GM10248 (cell line): ENCODE measurements at regions not wholly inside any gene's neighbourhood (a gene's known extent, or its start where the extent isn't known, plus 50 kb on each side); places are given as distances from the start of the nearest gene placed in this dataset.

ENCODE experiments used
- CTCF ChIA-PET: fragments of 300-600 bp; sonication (Branson Sonifier 250); formaldehyde crosslinking; extraction: SDS; loops from one replicate; lab custom pipeline; 2021; ENCODE audit warnings: antibody characterized with exemption; lab: Yijun Ruan, JAX
- POLR2A ChIA-PET: fragments of 350-650 bp; sonication (Branson Sonifier 250); formaldehyde crosslinking; extraction: SDS; loops from one replicate; lab custom pipeline; 2020; ENCODE audit warnings: antibody characterized with exemption; lab: Yijun Ruan, JAX
- DNase-seq: peaks from one replicate; pipeline ENCODE4 v3.0.0; 2012; ENCODE audit errors: extremely low spot score
- TF ChIP-seq, protein P1 (sequence below): IDR thresholded peaks from 2 replicates; pipeline ENCODE4 v1.5.1; 2012; ENCODE audit warnings: mild to moderate bottlenecking, low read depth; ENCODE audit errors: extremely low read depth, missing control alignments, control extremely low read depth

DNA sequence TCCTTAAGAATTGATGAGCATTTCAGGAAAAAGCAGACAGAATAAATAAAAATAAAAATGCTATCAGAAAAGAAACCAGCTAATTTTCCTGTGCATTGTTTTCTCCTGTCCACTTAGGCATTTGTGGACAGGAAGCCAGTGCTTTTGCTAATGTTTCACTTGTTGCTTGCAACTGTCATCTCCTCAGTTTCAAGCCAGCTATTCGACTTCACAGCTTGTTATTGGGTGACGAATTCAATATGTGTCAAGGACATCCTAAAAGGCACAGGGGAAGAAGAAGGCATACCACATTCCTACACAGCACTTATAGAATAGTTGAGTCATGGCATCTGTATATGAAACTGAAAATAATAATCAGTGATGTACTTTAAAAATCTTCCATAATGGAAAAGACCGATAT, 530.6 kb upstream of the KIRREL3 start:
- no peak for DNase-seq
- POLR2A ChIA-PET: no interaction called here
- CTCF ChIA-PET: interaction anchor here (0.7 kb wide), 1 partner anchor 24 kb away, joined by 3 read pairs; no protein-coding TSS in a partner anchor
- TF ChIP-seq, protein P1, sequence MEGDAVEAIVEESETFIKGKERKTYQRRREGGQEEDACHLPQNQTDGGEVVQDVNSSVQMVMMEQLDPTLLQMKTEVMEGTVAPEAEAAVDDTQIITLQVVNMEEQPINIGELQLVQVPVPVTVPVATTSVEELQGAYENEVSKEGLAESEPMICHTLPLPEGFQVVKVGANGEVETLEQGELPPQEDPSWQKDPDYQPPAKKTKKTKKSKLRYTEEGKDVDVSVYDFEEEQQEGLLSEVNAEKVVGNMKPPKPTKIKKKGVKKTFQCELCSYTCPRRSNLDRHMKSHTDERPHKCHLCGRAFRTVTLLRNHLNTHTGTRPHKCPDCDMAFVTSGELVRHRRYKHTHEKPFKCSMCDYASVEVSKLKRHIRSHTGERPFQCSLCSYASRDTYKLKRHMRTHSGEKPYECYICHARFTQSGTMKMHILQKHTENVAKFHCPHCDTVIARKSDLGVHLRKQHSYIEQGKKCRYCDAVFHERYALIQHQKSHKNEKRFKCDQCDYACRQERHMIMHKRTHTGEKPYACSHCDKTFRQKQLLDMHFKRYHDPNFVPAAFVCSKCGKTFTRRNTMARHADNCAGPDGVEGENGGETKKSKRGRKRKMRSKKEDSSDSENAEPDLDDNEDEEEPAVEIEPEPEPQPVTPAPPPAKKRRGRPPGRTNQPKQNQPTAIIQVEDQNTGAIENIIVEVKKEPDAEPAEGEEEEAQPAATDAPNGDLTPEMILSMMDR: no peak

DNA sequence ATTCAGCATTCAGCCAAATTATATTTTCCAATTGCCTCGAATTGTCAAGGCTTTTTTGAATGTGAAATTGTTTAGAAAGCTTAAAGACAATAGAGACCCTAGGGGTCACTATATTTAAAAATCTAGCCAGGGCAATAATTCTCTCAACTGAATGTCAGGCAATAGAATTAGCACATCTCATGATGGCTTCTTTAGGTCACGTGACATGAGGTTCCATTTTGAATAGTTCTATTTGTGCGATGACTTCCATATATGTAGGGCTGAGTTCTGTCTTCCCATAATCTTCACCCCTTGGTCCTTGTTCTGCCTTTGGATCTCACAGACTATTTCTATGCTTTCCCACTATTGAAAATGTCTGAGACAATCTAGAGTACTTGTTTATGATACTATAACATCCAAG, 527.7 kb upstream of the KIRREL3 start:
- POLR2A ChIA-PET: no interaction called here
- CTCF ChIA-PET: no interaction called here
- TF ChIP-seq, protein P1: no peak
- no peak for DNase-seq

DNA sequence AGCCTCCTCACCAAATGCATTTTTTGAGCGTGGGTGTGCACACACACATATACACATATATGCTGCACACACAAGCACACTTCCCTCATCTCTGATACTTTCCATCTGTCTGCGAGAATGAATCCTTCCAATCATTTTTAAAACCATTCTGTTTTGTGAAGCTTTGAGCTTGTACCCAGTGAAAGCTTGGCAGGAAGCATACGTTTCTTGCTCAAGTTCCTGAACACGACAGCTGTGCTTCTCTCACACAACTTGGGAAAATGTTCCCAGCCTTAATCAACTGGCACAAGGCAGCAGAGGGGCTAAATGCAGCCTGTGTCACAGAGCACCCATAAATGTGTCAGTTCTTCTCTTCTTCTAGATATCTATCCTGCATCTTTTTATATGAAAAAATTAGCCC, 524.0 kb upstream of the KIRREL3 start:
- DNase-seq: no peak
- ChIA-PET POLR2A (no interaction called here), CTCF (interaction anchor here (1.4 kb wide), 1 partner anchor 24 kb away, joined by 3 read pairs; no protein-coding TSS in a partner anchor)
- TF ChIP-seq, protein P1: no peak

DNA sequence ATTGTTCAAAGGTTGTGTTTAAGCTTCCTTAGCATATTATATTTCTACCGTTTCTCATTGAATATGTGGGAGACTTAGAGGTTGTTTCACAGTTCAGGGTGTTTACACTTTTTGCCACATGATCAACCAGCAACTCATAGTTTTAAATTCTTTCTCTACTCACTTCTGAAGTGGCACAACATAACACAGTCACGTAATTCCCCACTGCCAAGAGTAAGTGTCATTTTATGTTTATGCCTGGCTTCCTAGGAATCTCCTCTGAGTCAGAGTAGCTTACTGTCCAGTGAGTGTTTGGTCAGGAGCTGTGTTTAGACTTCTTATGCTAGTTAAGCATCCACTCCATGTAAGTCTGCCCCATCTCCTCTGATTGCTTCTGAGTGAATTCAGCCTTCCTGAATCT, 520.8 kb upstream of the KIRREL3 start:
- CTCF ChIA-PET: no interaction called here
- POLR2A ChIA-PET: no interaction called here
- DNase-seq: no peak
- TF ChIP-seq, protein P1: no peak

DNA sequence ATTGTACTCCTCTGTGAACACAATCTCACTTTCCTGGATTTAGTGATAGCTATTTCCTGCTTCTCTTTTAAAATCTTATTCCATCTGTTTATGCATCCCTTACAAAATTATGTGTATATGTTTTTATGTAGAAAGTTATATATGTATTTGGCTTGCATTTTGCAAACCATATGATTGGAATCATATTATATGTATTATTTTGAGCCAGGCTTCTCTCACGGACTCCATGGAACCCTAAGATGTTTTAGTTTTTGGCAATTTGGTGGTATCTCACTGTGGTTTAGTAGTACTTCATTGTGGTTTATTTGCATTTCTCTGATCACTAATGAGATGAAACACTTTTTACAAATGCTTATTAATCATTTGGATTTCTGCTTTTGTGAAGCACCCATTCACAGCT, 507.3 kb upstream of the KIRREL3 start:
- CTCF ChIA-PET: interaction anchor here (1.5 kb wide), 1 partner anchor 36 kb away, joined by 3 read pairs; no protein-coding TSS in a partner anchor
- TF ChIP-seq, protein P1: no peak
- POLR2A ChIA-PET: no interaction called here
- DNase-seq: no peak

DNA sequence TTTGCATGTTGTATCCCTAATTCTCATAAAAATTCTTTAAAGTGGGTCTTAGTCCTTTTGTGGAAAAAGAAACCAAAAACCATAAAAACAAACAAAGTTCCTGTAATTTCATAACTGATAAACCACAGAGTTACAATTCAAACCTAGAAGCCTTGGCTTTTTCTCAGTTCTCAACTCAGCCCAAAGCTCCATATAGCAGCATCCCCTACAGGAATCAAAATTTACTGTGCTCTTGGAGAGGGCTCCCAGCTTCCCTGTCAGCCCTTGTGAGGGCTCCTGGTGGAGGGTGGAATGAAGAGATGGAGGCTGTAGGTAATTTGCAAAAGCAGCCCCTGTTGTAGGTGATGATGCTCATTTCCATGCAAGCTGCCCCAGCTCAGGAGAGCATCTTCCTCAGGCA, 506.1 kb upstream of the KIRREL3 start:
- TF ChIP-seq, protein P1: no peak
- no peak for DNase-seq
- ChIA-PET CTCF (interaction anchor here (0.7 to 1.5 kb wide), 3 partner anchors 15 to 35 kb away, joined by 3 read pairs; no protein-coding TSS in a partner anchor), POLR2A (no interaction called here)
